HG02610 (cell line): ENCODE measurements at regions not wholly inside any gene's neighbourhood (a gene's known extent, or its start where the extent isn't known, plus 50 kb on each side); places are given as distances from the start of the nearest gene placed in this dataset.

Source experiments
- ATAC-seq: cut with Tn5 transposase; IDR thresholded peaks from one replicate; pipeline ENCODE4 v1.9.1; 2021; ENCODE audit warnings: mild to moderate bottlenecking, moderate library complexity; ENCODE audit not compliant: unreplicated experiment

DNA sequence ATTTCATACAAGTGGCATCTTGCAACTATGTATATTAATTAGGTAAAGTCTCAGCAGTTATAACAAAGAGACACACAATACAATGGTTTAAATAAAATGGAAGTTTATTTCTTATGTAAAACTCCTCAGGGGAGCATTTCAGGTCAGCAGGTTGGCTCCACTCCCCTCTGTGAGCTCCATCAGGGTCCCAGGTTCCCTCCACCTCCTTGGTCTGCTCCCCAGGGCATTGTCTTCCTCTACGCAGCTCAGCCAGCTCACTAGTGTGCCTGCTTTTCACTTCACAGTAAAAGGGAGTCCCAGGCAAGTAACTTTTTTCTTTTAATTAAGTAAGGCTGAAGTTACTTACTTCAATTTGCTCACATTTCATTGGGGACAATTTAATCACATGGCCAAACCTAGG is 135.3 kb upstream of the FNDC3A start:
- no peak for ATAC-seq

DNA sequence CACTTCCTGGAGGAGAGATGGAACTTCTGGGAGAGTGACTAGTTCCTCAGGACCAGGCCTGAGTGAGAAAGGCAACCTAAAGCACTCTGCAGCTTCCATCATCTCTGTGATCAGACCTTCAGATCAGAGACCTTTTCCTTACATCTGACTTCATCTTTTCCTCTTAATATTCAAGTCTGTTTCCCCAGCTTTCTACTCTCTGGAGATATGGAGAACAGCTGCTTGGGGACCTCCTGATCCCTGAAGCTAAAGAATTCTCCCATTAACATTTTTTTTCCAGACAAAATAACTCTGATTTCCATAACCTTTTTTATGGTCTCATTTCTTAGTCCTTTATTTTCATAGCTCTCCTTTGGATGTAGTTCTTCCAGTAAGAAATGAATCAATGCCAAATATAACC is 133.4 kb upstream of the FNDC3A start:
- ATAC-seq = no peak

DNA sequence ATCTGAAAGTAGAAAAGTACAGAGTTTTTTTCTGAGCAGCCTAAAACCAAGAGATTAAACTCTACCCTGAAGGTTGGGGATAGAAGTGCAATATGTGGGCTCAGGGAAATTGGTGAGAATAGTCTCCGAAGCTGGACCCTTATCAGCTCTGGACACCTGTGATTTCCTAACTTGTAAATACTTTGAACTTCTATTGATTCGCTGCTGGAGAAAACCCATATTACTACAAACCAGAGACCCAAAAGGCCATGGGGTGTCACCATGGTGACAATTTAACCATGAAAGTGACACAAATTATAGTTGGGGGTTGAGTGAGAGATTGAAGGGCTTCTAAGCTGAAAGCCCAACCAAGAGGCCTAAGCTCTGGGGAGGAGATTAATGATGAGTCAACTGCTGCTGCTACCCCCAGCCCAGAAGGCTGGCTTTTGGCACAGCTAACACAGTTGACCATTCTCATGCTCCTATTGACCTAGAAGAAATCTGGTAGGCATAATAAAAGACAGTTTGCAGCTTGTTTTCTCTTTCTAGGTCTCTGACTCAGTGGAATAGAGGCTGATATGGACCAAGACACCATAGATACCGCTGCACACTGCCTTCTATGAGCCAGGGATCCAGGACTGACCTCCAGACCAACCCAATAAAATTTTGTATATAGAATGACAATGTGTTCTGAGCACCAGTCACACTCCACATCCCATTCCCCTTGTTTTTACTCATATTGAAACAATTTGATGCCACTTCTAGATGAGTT is 131.9 kb upstream of the FNDC3A start:
- ATAC-seq = no peak

DNA sequence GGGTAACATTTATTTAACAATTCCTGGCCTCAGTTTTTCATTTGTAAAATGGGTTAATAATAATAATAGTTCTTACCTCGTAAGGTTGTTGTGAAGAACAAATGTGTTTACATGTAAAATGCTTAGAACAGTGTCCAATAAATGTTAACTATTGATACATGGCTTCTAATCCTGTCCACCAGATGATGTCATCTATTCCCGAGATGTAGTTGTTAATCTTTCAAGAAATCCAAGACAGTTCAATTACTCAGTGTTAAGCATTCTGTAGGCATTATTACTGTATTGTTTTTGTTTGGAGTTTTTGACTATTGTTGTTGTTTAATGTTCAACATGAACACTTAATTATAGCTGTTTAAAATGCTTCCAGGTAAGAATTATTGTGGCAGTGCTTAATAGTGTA is 131.0 kb upstream of the FNDC3A start:
- no peak for ATAC-seq

DNA sequence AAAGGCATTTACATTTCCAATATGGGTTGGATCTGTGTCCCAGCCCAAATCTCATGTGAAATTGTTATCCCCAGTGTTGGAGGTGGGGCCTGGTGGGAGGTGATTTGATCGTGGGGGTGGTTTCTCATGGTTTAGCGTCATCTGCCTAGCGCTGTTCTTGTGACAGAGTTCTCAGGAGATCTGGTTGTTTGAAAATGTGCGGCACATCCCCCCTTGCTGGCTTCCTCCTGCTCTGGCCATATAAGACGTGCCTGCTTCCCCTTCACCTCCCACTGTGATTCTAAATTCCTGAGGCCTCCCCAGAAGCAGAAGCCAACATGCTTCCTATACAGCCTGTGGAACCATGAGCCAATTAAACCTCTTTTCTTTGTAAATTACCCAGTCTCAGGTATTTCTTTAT is 126.2 kb upstream of the FNDC3A start:
- ATAC-seq = no peak

DNA sequence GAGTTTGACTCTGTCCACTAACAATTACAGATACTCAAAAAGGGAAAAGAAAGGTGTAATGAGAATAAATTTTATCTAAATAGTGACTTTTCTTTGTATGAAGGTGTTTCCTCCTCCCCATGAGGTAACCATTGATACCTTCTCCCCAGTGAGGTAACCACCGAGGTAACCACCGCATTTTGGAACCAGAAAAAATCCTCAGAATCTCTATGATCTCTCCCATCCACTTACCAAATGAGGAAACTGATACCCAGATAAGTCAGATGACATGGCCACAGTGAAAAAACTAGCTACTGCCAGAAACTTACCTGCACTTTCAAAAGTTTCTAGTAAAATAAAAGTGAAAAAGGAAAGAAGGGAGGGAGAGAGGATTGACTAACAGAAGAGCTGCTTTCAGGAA is 124.0 kb upstream of the FNDC3A start:
- ATAC-seq = no peak

DNA sequence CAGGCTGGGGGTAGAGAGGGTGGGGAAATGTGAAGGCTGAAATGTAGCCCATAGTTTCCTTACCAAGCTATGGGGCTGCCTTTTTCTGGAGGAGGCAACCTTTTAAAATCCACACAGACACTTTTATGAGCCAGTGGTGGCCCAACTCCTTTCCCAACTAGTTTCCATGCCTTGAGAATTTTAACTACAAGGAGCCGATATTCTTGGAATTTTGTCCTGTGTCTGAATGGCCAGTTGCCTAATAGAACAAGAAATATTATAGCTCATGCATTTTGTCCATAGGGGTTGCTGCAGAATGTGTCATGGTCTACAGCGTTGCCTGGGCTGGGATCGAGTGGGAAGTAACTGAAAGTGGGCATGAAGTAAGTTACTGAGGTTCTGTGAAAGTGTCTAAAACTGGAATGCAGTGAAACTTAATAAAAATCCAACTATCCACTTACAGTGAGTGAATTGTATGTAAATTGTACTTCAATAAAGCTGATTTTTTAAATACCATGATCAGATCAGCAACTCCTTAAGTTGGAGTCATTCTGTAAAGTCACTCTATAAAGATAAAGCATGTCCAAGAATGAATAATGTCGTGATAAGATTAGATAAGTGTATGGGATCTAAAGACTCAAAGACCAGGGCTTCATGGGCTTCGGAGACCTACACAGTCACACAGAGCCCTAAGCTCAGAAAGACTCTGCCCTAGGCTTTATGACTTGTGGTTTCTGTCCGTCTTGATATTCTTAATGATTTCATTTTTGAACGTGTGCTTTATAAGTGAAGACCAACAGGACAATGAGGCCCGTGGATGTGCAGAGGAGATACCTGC is 122.6 kb upstream of the FNDC3A start:
- ATAC-seq = peak; percentile 36

DNA sequence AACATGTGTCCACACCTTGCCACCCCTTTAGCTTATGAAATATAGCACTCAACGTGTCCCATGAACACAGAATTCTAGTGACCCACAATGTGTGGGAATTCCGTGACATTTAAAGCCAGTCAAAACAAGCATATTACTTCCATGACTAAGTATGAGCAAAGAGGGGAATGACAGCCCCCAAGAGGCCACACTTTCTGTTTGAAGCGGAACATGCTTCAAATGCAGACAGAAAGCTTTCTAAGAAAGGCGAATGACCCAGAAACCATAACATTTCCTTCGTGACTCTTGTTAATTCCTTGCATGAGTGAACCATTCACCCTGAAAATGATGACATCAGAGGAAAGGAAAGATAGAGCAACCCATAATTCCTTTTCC is 122.0 kb upstream of the FNDC3A start:
- ATAC-seq = peak; percentile 64

DNA sequence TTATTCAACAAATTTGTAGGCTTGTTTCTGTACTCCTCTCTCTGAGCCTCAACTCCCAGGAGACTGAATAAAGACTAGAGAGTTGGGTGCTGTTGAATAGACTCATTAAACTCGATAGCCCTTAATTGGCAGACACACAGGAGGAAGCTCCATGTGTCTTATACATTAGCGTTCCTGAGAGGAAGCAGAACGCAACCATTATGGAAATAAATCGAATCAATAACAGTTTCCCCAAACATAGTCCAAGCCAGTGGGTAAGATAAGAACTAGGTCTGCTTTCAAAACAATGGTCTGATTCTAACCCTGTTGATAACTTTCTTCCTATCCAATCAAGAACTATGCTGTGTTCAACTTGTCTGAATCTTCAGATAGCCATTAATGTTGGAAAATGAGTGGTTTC is 118.1 kb upstream of the FNDC3A start:
- no peak for ATAC-seq

DNA sequence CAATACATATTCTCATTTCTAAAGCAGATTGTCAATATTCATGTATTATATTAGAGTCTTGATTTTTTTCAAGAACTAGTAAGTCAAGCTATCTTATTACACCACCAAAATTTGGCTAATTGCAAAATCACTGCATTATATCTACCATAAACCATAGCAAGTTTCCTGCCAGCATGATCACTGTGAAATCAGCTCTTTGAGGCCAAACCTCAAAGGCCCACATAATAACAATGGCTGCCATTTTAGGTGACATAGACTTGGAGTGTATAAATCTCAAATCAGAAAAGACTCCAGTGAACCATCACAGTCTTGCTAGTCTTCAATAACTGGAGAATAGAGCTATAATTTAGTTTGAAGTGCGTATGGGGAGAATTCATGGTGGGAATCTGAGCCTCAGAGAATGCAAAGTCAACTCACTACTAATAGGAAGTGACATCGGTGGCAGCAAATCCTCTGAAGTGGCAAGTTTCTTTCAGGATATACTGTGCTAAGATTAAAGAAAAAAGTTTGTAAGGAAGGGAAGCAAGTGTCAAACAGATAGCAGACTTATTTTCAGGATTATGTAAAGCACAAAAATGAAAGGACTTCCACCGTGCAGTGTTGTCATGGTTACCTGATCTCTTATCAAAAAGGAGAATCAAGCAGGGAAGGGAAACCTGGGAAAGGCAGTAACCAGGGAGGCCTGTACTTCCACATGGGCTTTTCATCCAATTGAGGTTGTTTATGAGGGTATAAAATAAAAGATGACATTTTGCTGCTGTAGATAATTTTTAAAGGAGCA is 117.4 kb upstream of the FNDC3A start:
- ATAC-seq = no peak

DNA sequence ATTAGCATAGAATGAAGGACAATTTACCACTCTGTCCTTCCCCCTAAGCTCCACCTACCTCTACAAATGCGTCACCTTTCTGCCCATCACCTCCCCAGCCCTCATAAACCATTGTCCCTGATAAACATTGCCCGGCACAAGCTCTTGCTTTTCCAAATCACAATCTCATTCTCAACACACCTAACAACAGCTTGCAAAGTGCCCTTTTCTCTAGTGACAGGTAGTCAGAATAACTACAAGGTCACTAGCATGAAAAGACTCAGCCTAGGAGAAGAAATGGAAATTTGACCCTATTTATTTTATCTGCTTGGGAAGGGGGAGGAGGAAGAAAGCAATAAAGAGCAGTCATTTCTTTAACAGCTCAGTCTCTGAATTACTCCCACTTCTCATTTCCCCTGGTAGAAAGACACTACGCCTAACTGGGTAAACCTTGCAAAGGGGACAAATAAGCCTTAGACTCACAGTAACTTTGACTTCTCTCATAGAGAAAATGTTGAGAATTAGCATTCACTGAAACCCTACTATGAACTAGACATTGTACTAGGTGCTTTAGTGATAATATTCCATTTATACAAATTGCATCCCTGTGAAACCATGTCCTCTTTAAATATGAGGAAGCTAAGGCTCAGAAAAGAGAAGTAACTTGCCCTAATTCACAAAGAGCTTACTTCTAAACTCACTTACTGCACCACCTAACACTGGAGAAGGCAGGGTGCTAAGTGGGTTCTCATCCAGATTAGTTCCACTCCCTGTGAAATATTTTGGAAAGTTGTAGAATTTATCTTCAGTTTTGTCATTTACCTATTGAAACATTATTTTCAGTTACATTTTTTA is 116.2 kb upstream of the FNDC3A start:
- no peak for ATAC-seq

DNA sequence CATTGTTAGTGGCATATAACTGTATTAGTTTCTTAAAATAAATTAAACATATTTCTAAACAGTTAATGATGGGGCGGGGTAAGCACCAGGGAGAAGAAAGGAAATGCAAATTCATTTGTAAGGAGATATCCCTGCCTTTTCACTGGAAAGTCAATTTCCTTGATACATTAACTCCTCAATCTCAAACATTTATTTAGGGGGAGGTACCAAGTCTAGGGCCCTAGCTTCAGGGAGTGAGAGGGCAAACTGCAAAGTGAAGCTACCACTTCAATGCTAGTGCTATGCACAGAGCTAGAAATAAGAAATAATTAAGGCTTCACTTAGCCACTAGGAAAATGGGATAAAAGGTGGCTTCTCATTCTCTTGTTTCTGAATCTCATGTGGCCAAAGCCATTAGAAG is 115.3 kb upstream of the FNDC3A start:
- ATAC-seq = no peak

DNA sequence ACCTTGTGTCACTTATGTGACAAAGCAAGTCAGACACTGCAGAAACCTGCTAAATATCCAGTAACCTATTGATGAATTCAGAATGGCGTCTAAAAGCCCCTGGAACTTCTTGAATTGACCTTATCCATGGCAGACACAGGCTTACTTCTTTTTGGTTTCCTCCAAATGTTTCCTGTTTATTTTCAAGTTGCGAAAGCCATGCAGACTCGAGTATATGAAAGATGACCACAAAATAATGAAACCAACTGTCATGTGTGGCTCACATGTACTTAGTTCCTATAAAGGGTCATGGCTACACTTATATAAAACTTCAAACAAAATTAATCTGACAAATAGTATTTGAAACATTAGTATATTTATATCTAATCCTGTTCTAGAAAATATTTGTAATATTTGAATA is 113.1 kb upstream of the FNDC3A start:
- no peak for ATAC-seq

DNA sequence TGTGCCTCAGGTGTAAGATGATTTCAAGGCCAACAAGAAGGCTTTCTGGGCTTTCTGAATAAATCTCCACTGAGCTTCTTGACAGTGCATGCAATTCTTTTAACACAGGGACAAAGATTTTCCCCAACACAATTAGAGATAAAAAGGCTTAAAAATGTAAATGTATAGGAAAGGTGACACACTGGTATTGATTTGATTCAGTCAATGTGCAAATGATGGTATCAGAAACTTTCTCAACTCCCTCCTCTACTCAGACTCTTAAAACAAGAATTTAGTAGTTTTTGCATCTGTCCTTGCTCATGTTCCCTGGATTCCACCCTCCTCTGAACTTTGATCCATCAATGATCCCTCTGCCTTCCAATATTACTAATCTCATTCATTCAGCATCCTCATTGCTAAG is 111.6 kb upstream of the FNDC3A start:
- no peak for ATAC-seq

DNA sequence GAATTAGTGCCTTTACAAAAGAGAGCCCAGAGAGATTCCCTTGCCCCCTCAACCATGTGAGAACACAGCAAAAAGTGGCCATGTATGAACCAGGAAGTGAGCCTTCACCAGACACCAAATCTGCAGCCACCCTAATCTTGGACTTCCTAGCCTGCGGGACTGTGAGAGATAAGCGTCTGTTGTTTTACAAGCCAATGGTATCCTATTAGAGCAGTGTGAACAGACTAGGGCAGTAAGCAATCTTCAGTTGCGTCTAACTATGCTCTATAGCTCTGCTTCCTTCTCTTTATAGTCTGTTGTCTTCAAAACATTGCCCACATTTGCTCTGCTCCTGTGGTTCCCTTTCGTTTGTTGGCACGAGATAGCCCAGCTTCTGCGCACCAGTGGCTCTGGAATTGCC is 109.5 kb upstream of the FNDC3A start:
- no peak for ATAC-seq

DNA sequence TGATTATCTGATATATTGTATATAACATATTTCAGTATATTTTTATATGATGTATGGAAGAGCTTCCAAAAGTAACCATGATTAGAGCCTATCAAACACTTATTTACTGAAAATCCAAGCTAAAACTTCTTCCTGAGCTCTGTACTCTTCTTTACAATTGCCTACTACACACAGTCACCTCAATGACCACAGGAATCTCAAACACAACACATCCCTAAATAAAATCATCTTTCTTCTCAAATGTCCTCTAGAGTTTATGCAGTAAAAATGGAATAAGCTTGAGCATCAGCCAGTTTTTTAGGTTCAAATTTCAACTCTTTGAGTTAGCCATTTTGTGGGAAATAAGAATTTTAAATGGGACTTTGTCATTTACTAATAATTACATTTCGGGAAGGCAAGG is 102.6 kb upstream of the FNDC3A start:
- ATAC-seq = no peak

DNA sequence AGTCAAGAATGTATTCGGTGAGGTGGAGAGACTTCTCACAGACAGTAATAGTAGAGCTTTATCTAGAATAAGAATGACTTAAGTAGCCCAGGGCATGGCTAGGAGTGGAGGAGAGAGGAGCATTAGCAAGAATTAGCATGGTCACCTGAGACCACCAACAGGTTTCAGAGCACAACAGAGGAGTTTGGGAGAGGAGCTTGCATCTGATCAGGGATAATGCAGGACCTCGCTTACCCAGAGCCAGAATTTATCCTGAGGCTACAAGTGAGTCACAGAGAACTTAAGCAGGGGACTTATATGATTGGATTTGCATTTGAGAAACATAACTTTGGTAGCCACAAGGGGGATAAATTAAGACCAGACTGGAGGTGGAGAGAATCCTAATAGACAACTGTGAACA is 102.1 kb upstream of the FNDC3A start:
- ATAC-seq = no peak

DNA sequence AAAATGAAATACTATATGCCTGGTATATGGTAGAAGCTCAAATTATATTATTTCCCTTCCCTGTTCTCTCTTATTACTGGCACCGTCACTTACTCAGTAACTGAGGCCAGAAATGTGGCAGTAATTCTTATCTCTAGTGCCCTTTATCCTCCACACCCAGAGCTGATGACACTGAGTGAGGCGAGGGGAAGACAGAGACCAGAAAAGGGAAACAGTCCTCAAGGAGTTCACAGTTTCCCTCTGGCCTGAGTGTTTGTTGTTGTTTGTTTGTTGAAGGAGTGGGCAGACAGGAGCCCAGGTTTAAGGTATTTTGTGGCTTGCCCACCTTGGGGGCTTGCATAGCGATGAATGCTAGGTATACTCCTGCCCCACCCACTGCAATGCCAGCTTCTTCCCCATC is 101.5 kb upstream of the FNDC3A start:
- ATAC-seq = no peak

DNA sequence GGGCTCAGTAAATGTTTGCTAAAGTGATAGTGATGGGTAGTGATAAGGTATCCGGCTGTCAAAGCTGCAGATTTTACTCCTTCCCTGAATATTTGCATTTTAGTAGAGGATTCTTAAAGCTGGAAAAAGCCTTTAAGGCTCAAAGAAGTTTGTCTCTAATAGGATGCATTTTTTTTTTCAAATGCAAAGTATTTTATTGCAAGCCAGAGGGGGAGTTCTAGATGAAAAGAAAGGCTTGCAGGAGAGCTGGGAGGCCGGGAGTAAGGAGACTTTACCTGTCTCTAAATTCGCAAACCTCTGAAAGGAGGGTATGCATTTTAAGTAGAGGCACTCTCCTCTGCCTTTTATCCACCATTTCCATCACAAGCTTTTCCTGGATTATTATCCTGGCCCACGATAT is 100.7 kb upstream of the FNDC3A start:
- ATAC-seq = no peak

DNA sequence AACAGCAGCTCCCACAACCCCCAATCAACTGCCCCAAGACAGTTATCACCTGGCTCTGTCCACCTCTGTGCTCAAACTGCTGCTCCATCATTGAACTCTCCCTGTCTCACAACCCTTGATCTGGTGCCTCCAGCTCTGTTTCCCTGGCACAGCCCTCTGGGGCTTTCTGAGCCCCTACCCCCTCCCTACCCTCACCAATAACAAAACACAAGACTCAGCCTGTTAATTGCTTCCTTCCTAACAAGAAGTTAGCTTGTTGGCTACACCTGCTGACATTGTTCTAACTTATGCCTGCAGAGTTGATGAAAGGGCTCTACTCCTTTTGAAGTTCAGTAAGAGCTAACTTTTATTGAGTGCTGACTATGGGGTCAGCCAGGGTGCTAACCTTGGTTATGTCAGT is 99.4 kb upstream of the FNDC3A start:
- ATAC-seq = no peak

DNA sequence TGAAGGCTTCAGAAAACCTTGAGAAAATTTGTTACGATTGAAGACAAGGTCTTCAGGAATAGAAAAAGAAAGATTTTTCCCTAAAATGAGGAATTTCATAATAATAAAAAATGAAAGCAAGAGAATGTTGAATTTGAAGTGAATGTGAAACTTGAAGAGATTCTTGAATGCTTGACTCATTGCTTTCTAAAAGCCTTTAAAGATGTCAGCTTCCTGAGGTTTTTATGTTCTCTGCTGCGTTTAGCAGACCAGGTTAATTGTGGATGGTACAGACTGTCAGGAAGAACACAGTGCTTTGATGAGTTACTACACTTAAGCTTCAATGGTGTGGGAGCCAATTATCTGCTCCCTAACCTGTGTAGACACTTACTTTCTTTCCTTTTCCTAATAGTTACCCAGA is 96.3 kb upstream of the FNDC3A start:
- no peak for ATAC-seq
